ENCODE measurements at regions not wholly inside any gene's neighbourhood (a gene's known extent, or its start where the extent isn't known, plus 50 kb on each side); places are given as distances from the start of the nearest gene placed in this dataset.

DNA sequence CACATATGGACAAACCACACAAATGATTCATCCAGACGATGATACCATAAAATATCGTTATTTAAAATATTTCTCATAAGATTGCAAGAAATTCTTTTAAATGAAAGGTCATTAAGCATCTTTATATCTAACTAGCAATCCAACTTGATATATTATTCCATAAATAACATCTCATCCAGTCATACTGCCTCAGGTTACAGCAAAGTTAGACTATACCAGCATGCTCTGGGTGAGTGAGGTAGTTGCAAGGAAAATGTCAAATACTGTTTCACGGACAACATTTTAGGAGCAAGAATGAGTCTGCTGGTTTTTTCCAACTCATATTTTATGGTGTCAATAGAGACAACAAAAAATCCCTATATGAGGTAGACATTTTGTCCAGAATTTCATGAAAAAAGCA, 200.9 kb upstream of the TRPM3 start:
- TF ChIP-seq, protein P1, sequence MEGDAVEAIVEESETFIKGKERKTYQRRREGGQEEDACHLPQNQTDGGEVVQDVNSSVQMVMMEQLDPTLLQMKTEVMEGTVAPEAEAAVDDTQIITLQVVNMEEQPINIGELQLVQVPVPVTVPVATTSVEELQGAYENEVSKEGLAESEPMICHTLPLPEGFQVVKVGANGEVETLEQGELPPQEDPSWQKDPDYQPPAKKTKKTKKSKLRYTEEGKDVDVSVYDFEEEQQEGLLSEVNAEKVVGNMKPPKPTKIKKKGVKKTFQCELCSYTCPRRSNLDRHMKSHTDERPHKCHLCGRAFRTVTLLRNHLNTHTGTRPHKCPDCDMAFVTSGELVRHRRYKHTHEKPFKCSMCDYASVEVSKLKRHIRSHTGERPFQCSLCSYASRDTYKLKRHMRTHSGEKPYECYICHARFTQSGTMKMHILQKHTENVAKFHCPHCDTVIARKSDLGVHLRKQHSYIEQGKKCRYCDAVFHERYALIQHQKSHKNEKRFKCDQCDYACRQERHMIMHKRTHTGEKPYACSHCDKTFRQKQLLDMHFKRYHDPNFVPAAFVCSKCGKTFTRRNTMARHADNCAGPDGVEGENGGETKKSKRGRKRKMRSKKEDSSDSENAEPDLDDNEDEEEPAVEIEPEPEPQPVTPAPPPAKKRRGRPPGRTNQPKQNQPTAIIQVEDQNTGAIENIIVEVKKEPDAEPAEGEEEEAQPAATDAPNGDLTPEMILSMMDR (IDR thresholded peaks at IDR 0.05): no peak
- TF ChIP-seq POLR2AphosphoS5 (IDR thresholded peaks at IDR 0.05) (no peak), EP300 (IDR thresholded peaks at IDR 0.05) (no peak), POLR2A (IDR thresholded peaks at IDR 0.05) (no peak)
